DMS53 treated with DMSO at 0.1 percent for 48 hours (cell line): ENCODE measurements at regions not wholly inside any gene's neighbourhood (a gene's known extent, or its start where the extent isn't known, plus 50 kb on each side); places are given as distances from the start of the nearest gene placed in this dataset.
"Not testable (repeated sequence)": the region's sequence is repeated elsewhere in the genome, so short reads cannot be mapped to it uniquely, and the experiment has no call there.

Experiments used
- DNase-seq: peaks from one replicate; lab custom pipeline; 2025; ENCODE audit not compliant: unreplicated experiment; lab: John Stamatoyannopoulos, UW

- no peak for DNase-seq
Observed at GRCh38 chr9:106177216-106177615, 482.9 kb downstream of the TMEM38B start.

GRCh38 chr9:106179191-106179590 is 484.9 kb downstream of the TMEM38B start:
- DNase-seq = no peak

- DNase-seq = peak; percentile 47
Observed at GRCh38 chr9:106203815-106204516, 509.6 kb downstream of the TMEM38B start.

GRCh38 chr9:106207298-106207697 is 513.0 kb downstream of the TMEM38B start:
- no peak for DNase-seq

GRCh38 chr9:106218427-106218826 is 524.1 kb downstream of the TMEM38B start:
- DNase-seq = no peak

GRCh38 chr9:106218854-106219253 is 524.5 kb downstream of the TMEM38B start:
- no peak for DNase-seq

- DNase-seq = no peak
Observed at GRCh38 chr9:106220415-106220814, 526.1 kb downstream of the TMEM38B start.

- no peak for DNase-seq
Observed at GRCh38 chr9:106228861-106229260, 534.5 kb downstream of the TMEM38B start.

GRCh38 chr9:106233116-106233515 is 538.8 kb downstream of the TMEM38B start:
- DNase-seq = no peak

- not testable (repeated sequence) for DNase-seq
Observed at GRCh38 chr9:106260908-106261307, 566.6 kb downstream of the TMEM38B start.

- no peak for DNase-seq
Observed at GRCh38 chr9:106277966-106278365, 583.6 kb downstream of the TMEM38B start.

- DNase-seq = no peak
Observed at GRCh38 chr9:106283769-106284168, 579.2 kb upstream of the ZNF462 start.

GRCh38 chr9:106284296-106284695 is 578.7 kb upstream of the ZNF462 start:
- no peak for DNase-seq

- no peak for DNase-seq
Observed at GRCh38 chr9:106286249-106286648, 576.7 kb upstream of the ZNF462 start.

GRCh38 chr9:106287091-106287631 is 575.8 kb upstream of the ZNF462 start:
- DNase-seq = no peak

GRCh38 chr9:106287731-106288130 is 575.2 kb upstream of the ZNF462 start:
- no peak for DNase-seq

GRCh38 chr9:106288689-106289088 is 574.3 kb upstream of the ZNF462 start:
- DNase-seq = no peak

- no peak for DNase-seq
Observed at GRCh38 chr9:106291786-106292185, 571.2 kb upstream of the ZNF462 start.

GRCh38 chr9:106296426-106296825 is 566.5 kb upstream of the ZNF462 start:
- DNase-seq = no peak

GRCh38 chr9:106298997-106299396 is 564.0 kb upstream of the ZNF462 start:
- DNase-seq = no peak

GRCh38 chr9:106304401-106304920 is 558.5 kb upstream of the ZNF462 start:
- no peak for DNase-seq

GRCh38 chr9:106305428-106306133 is 557.4 kb upstream of the ZNF462 start:
- DNase-seq = no peak
